ENCODE measurements at regions not wholly inside any gene's neighbourhood (a gene's known extent, or its start where the extent isn't known, plus 50 kb on each side); places are given as distances from the start of the nearest gene placed in this dataset.

DNA sequence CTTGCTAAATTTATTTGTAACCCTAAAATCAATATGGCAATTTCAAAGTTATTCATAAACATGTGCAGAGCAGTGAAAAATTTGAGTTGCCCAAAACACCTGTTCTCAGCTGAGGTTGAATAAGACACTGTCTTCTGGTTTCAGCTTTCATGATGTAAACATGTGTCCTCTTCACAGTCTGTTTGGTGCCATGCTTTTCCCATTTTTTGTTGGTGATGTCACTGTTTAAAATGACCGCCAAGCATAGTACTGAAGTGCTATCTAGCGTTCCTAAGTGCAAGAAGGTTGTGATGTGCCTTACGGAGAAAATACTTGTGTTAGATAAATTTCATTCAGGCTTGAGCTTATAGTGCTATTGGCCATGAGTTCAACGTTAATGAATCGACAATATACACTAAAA, 580.8 kb downstream of the ACTL7B start:
- TF ChIP-seq, protein P1, sequence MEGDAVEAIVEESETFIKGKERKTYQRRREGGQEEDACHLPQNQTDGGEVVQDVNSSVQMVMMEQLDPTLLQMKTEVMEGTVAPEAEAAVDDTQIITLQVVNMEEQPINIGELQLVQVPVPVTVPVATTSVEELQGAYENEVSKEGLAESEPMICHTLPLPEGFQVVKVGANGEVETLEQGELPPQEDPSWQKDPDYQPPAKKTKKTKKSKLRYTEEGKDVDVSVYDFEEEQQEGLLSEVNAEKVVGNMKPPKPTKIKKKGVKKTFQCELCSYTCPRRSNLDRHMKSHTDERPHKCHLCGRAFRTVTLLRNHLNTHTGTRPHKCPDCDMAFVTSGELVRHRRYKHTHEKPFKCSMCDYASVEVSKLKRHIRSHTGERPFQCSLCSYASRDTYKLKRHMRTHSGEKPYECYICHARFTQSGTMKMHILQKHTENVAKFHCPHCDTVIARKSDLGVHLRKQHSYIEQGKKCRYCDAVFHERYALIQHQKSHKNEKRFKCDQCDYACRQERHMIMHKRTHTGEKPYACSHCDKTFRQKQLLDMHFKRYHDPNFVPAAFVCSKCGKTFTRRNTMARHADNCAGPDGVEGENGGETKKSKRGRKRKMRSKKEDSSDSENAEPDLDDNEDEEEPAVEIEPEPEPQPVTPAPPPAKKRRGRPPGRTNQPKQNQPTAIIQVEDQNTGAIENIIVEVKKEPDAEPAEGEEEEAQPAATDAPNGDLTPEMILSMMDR (IDR thresholded peaks at IDR 0.05; ENCODE audit: low read depth, low read length): no peak
- TF ChIP-seq POLR2A (IDR thresholded peaks at IDR 0.05; ENCODE audit: extremely low read depth, insufficient read length): no peak
- TF ChIP-seq, protein P2, sequence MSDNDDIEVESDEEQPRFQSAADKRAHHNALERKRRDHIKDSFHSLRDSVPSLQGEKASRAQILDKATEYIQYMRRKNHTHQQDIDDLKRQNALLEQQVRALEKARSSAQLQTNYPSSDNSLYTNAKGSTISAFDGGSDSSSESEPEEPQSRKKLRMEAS (IDR thresholded peaks at IDR 0.05; ENCODE audit: low read depth, low read length): no peak
